H54 (cell line): ENCODE measurements at regions not wholly inside any gene's neighbourhood (a gene's known extent, or its start where the extent isn't known, plus 50 kb on each side); places are given as distances from the start of the nearest gene placed in this dataset.

ENCODE experiments used
- DNase-seq: peaks from one replicate; pipeline ENCODE4 v3.0.0; 2011; ENCODE audit warnings: low spot score, mixed read lengths; ENCODE audit not compliant: insufficient read length
- FAIRE-seq: peaks from 3 replicates; lab custom pipeline; 2011; peaks lifted over from hg19 to GRCh38; lab: Jason Lieb, UNC
- POLR2A ChIP-seq: IDR thresholded peaks from 2 replicates; pipeline ENCODE4 v1.6.1; 2011; ENCODE audit warnings: low read depth, mild to moderate bottlenecking, low read length

DNA sequence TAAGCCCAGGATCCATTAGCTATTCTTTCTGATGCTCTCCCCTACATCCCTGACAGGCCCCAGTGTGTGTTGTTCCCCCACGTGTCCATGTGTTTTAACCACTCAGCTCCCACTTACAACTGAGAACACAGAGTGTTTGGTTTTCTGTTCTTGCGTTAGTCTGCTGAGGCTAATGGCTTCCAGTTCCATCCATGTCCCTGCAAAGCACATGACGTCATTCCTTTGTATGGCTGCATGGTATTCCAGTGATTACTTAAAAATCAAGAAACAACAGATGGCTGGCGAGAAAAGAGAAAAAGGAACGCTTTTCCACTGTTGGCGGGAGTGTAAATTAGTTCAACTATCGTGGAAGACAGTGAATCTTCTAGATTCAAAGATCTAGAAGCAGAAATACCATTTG lies 556.0 kb downstream of the PTPRC start:
- no peak for FAIRE-seq
- no peak for TF ChIP-seq POLR2A
- no peak for DNase-seq

DNA sequence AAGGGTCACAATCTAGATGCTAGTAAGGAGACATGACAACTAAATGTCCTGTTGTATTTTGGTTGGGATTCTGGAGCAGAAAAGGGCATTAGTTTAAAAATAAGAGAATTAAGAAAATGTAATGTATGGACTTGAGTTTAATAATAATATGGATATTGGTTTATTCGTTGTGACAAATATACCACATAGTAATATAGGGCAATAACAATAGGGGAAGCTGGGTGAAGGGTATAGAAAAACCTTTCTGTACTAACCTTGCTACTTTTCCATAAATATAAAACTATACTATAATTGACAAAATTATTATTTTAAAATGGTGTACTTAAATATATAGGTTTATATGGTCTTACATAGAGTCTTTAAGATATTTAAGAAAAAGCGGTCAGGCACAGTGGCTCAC lies 558.9 kb downstream of the PTPRC start:
- DNase-seq (no peak), FAIRE-seq (no peak)
- TF ChIP-seq POLR2A, result no peak

DNA sequence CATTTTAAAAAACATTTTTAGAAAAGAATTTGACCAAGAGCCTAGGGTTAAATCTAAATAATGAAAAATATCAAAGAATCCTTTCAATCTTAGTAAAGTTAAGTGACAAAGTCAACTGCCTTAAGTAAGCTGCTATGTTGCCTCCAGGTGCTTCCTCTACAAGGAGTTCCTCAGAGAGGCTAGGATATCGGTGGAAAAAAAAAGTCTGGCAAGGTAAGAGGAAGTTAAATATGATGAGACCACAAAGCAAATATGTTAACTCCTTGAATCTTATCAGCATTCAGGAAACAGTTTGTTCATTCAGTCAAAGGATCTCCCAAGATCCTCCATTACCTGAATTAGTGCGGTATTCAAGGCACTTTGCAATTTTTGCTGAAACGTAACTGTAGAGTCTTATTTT lies 563.5 kb downstream of the PTPRC start:
- FAIRE-seq (no peak), DNase-seq (no peak)
- TF ChIP-seq POLR2A, result no peak

DNA sequence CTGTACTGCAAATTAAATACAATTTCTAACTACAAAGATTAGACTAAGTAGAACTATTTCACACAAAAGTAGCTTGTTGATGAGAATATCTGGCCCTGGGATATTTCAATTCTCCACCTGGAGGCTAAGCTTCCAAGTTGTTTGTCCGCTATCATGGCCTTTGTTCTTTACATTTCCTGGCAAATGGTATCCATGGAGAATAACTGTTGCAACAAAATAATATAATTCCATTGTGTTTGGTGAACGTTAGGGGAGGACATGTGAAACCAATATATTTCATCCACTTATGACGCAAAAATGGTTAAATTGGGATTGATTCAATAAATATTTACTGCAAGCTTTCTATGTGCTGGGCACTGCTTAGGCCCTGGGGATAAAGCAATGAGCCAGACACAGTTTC lies 565.4 kb downstream of the PTPRC start:
- no peak for FAIRE-seq
- TF ChIP-seq POLR2A, result no peak
- no peak for DNase-seq

DNA sequence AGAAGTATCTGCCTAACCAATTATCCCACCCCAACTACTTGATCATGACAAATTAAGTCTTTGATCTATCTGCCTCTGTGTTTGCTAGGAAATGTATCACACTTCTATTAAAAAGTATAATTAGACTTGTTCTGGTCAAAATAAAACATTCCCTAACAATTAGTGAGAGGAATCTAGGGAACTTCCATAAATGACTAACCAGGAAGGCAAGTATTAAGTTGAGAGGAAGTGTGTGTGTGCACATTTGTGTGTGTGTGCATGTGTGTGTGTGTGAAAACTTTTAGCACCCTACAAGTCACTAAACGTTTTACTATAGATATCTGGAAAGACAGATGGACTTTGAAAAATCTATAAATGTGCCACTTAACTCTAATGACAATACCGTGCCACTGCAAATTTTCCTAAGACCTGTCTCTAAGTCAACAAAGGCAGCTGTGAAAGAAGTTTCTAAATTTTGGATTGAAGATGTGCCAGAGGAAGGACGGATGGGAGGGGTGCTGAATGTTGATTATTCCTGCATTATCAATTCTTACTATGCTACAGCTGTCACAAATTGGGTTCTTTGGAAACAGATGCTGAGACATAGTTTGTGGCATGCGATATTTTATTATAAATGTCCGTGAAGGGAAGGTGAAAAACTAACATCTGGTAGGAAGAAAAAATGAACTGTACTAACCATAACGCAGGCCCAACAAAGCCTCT lies 567.1 kb downstream of the PTPRC start:
- FAIRE-seq (no peak), DNase-seq (no peak)
- no peak for TF ChIP-seq POLR2A

DNA sequence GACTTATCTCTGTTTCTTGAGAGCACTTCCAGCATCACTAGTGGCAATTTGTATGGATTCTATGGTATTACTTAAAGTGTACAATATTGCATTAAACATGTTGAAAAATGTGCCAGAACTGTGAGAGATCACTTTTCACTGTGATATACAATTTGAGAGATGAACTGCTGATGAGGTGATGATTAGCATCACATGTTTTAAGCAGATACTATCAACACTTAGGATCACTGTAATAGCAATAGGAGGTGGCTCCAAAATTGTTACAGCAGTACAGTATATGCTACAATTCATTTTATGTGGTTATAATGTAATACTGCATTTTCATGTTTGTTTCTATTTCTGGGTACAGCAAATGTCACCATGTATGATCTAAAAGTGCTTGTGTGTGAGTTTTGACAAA lies 570.0 kb downstream of the PTPRC start:
- TF ChIP-seq POLR2A, result no peak
- FAIRE-seq (no peak), DNase-seq (no peak)

DNA sequence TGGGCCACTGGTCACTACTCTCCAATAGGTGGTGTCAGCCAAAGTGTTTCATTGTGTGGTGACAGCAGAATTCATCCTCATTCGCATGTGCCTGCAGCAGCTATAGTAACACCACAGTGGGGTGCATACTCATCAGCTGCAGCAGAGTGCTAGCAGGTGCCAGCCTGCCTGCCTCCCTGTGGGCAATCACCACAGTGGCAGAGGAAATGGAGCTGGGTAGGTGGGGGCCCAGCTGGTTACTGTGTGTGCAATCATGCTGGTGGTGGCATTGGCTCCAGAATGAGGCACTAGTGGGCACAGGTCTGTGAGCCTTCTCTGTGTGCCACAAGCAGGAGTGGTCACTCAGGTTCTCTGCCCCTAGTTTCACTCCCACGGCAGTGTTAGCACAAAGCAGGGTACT lies 579.2 kb downstream of the PTPRC start:
- FAIRE-seq (no peak), DNase-seq (no peak)
- TF ChIP-seq POLR2A, result no peak

DNA sequence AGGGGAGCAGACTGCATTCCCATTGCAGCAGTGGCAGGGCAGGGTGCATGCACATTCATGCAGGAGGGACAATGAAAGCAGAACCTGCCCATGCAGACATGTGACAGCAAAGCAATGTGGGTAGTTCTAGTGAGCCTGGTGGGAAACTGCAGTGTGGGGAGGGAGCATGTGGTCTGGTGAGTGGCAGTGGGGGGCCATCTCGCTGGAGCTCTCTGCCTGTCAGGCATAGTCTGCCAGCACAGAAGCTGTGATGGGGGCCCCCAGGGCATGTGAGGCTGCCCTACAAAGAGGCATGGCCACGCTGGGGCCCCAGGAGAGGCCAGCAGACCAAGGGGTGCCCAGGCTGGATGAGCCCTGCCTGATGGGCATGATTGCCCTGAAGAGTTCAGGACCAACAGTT lies 579.7 kb downstream of the PTPRC start:
- DNase-seq, result no peak
- no peak for TF ChIP-seq POLR2A
- no peak for FAIRE-seq

DNA sequence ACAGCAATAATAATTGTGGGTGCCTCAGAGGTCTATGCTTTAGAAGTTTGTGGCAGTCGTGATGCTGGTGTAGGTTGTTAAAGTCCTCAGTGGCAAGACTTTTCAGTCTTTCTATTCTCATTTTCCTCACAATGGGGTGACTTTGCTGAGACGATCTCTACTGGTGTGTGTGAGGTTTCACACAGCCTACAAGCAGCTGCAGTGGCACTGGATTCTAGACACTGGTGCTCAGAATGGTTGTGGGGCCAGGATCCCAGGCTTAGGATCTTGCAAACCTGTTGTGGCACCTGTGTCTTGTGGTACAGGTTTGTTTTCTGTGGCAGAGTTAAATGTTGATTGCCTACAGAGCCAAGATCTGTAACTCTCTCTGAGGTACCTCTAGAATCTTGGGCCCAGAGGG lies 581.2 kb downstream of the PTPRC start:
- DNase-seq (no peak), FAIRE-seq (no peak)
- TF ChIP-seq POLR2A, result no peak

DNA sequence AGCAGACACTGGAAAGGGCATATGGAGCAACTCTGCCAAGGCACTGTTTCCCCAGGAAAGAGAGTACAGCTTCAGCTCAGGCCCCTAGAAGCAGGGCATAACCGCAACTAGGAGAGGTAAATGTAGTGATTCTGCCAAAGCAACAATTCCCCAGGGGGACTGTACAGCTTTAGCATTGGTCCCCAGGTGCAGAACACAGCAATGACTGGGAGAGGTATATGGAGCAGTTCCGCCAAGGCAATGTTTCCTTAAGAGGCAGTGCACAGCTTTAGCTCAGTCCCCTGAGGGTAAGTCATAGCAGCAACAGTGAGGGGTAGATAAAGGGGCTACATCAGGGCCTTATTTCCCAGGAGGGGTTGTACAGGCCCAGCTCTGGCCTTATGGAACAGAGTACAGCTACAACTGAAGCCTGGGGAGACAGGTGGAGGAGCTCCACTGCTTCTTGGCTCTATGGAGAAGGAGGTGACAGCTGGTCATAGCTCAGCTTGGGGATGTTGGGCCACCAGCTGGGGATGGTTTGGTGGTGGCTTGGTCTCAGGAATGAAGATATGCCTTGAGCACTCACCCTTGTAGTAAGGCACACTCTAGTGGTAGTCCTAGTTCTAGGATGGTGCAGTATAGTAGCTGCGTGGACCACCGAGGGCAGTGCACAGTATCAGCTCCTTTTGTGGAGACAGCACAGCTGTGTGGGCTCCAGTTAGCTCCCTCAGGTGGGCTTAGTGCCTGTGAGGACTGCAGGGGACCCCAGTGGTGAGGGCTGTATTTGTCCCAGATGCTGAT lies 582.7 kb downstream of the PTPRC start:
- TF ChIP-seq POLR2A, result no peak
- FAIRE-seq (no peak), DNase-seq (no peak)

DNA sequence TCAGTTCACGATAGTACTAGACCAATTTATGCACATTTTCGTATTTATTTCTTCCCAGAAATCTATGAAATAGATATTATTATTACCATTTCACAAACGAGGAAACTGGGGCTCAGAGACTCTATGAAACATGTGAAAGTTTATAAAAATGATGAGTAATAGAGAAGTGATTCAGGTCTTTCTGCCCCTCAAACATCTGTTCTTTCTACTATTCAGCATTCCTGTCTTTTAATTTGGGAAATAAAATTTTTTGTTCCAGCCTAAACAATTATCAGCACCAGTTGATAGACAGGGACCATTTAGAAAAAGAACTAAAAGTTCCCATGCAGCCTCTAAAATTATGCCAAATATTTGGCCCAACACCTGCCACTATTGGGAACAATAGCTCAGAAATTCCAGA lies 585.1 kb downstream of the PTPRC start:
- FAIRE-seq (no peak), DNase-seq (no peak)
- no peak for TF ChIP-seq POLR2A

DNA sequence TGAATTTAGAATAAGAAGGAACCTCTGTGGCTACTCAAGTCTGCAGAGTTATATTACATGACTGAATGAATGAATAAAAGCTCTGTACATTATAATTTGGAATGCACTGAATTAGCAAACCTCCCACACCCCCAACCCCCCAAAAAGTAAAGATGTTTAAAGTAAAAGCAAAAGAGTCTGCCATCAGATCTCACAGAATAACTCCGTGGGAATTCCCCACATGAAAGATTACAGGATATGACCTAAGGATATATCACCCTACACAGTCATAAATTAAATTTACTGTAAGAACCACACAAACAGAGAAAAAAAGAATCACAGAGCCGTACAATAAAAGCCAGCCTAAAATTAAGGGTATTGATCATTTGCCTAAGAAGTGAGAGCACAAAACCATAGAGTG lies 587.3 kb downstream of the PTPRC start:
- DNase-seq (no peak), FAIRE-seq (peak; percentile 90)
- TF ChIP-seq POLR2A, result no peak

DNA sequence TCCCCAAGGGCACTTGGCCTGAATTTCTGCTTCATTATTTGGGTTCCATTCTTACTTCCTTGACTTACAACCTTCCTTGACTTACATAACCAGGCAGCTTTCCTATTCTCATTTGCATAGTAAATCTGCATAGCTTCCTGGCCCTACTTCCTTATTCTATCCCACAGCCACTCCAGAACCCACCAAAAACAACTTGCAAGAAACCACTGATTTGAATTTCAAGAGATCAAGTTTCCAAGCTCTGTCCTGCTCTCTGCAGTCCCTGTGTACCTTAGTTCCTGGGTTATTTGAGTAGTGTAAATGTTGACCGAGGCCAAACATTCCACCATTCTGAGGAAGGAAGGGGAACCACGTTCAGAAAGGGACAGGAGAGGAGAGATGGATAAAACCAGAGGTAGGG lies 603.3 kb downstream of the PTPRC start:
- FAIRE-seq (no peak), DNase-seq (no peak)
- no peak for TF ChIP-seq POLR2A

DNA sequence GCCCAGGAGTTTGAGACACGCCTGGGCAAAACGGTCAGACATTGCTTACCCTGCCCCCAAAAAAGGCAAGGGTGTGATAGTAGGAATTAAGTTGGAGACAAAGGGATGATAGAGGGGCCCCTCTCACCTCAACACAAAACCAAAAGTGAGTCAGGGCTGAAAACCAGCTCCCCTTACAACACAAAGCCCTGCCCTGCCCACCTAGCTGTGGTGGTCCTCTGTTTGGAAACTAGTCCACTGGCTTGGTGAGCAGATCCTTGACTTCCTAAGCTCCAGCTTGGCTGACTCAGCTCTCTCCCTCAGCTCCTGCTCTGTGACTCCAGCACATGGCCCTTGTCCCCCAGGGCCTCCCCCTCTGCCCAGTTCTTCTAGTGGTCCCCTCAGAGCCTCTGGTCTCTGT lies 603.8 kb downstream of the PTPRC start:
- no peak for TF ChIP-seq POLR2A
- FAIRE-seq (no peak), DNase-seq (no peak)
